Peyer's patch (tissue), 4 donors: ENCODE measurements at regions not wholly inside any gene's neighbourhood (a gene's known extent, or its start where the extent isn't known, plus 50 kb on each side); places are given as distances from the start of the nearest gene placed in this dataset.

Experiments used
- POLR2A ChIP-seq, 2 donors: fragments of 450-650 bp; IDR thresholded peaks; one replicate each; pipeline ENCODE4 v1.5.1; 2017; ENCODE audit warnings: antibody characterized with exemption in 2 of 2, mild to moderate bottlenecking in 2 of 2, moderate library complexity in 2 of 2
- TF ChIP-seq, protein P1 (sequence below), 6 experiments: fragments of 450-650 bp in 4 of 6; fragments of 200-600 bp in 2 of 6; sonication (generic) in 1 of 6; IDR thresholded peaks; one replicate each; pipeline ENCODE4 v1.5.1; 2017 to 2019; ENCODE audit warnings: antibody characterized with exemption in 6 of 6, mild to moderate bottlenecking in 3 of 6, moderate library complexity in 1 of 6

DNA sequence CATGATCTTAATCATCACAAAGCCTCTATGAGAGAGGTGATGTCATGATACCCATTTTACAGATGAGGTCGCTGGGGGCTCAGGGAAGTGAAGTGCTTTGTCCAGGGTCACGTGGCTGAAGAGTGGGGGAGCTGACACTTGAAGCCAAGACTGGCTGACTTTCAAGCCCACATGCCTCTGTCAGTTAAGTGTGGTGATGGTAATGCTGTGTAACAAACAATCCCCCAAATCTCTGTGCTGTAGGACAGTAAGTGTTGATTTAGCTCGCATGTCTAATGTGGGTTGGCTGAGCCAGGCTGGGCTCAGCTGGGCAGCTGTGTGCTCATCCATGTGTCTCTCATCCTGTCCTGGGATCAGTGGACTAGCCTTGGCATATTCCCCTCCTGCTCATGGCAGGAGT is 87.1 kb upstream of the GRK3 start:
- TF ChIP-seq, protein P1, sequence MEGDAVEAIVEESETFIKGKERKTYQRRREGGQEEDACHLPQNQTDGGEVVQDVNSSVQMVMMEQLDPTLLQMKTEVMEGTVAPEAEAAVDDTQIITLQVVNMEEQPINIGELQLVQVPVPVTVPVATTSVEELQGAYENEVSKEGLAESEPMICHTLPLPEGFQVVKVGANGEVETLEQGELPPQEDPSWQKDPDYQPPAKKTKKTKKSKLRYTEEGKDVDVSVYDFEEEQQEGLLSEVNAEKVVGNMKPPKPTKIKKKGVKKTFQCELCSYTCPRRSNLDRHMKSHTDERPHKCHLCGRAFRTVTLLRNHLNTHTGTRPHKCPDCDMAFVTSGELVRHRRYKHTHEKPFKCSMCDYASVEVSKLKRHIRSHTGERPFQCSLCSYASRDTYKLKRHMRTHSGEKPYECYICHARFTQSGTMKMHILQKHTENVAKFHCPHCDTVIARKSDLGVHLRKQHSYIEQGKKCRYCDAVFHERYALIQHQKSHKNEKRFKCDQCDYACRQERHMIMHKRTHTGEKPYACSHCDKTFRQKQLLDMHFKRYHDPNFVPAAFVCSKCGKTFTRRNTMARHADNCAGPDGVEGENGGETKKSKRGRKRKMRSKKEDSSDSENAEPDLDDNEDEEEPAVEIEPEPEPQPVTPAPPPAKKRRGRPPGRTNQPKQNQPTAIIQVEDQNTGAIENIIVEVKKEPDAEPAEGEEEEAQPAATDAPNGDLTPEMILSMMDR (IDR thresholded peaks at IDR 0.05): no peak
- no peak for TF ChIP-seq POLR2A (IDR thresholded peaks at IDR 0.05)
